Liver (tissue), 8 donors: ENCODE measurements at regions not wholly inside any gene's neighbourhood (a gene's known extent, or its start where the extent isn't known, plus 50 kb on each side); places are given as distances from the start of the nearest gene placed in this dataset.

ENCODE experiments used
- DNase-seq: peaks from one replicate; pipeline ENCODE4 v3.0.0-alpha.2; 2017; ENCODE audit warnings: low spot score
- H3K27ac ChIP-seq, 2 donors: one replicate each; pipeline ENCODE4 v1.7.0; 2013; ENCODE audit warnings: inconsistent platforms in 2 of 2, low read length in 2 of 2, control low read depth in 1 of 2, low read depth in 1 of 2, mild to moderate bottlenecking in 1 of 2
- H3K27me3 ChIP-seq, 4 donors: one replicate each; pipeline versions ENCODE4 v1.6.1 to v1.7.0; 2013; ENCODE audit warnings: low read length in 3 of 4, inconsistent platforms in 1 of 4, mild to moderate bottlenecking in 1 of 4, moderate library complexity in 1 of 4; ENCODE audit not compliant: control insufficient read depth in 4 of 4, insufficient read depth in 4 of 4
- H3K36me3 ChIP-seq, 4 donors: one replicate each; pipeline versions ENCODE4 v1.6.1 to v1.7.0; 2013; ENCODE audit warnings: low read length in 3 of 4, mild to moderate bottlenecking in 3 of 4, low read depth in 1 of 4, moderate library complexity in 1 of 4; ENCODE audit not compliant: control insufficient read depth in 4 of 4, insufficient read depth in 3 of 4
- H3K4me1 ChIP-seq, 4 donors: one replicate each; pipeline versions ENCODE4 v1.6.1 to v1.7.0; 2013; ENCODE audit warnings: low read length in 3 of 4, mild to moderate bottlenecking in 3 of 4, moderate library complexity in 1 of 4; ENCODE audit not compliant: control insufficient read depth in 4 of 4, insufficient read depth in 4 of 4
- H3K4me3 ChIP-seq, 3 donors: one replicate each; pipeline versions ENCODE4 v1.6.1 to v1.7.0; 2013; ENCODE audit warnings: low read length in 3 of 3, control low read depth in 1 of 3, low read depth in 1 of 3, mild to moderate bottlenecking in 1 of 3
- H3K9ac ChIP-seq, 2 donors: one replicate each; pipeline ENCODE4 v1.7.0; 2013; ENCODE audit warnings: low read length in 2 of 2, mild to moderate bottlenecking in 2 of 2, moderate library complexity in 2 of 2, control low read depth in 1 of 2, low read depth in 1 of 2
- H3K9me3 ChIP-seq, 4 donors: one replicate each; pipeline versions ENCODE4 v1.6.1 to v1.7.0; 2013; ENCODE audit warnings: low read length in 3 of 4; ENCODE audit not compliant: control insufficient read depth in 4 of 4
- ATF3 ChIP-seq: IDR thresholded peaks from 2 replicates; pipeline ENCODE4 v1.6.1; 2016; ENCODE audit warnings: antibody characterized with exemption
- EGR1 ChIP-seq, 2 donors: IDR thresholded peaks; 2 replicates each; pipeline ENCODE4 v1.6.1; 2016 to 2018; ENCODE audit warnings: antibody characterized with exemption in 2 of 2, low read depth in 2 of 2
- FOXA1 ChIP-seq: IDR thresholded peaks from 2 replicates; pipeline ENCODE4 v1.6.1; 2016; ENCODE audit warnings: antibody characterized with exemption
- FOXA2 ChIP-seq: IDR thresholded peaks from 2 replicates; pipeline ENCODE4 v1.6.1; 2016; ENCODE audit warnings: antibody characterized with exemption
- GABPA ChIP-seq, 2 donors: IDR thresholded peaks in 1 of 2; conservative IDR thresholded peaks in 1 of 2; 2 replicates each; pipeline ENCODE4 v1.6.1; 2016; ENCODE audit warnings: antibody characterized with exemption in 2 of 2, mild to moderate bottlenecking in 1 of 2, moderate library complexity in 1 of 2
- HNF4A ChIP-seq, 2 donors: conservative IDR thresholded peaks; 2 replicates each; pipeline ENCODE4 v1.6.1; 2016; ENCODE audit warnings: antibody characterized with exemption in 2 of 2, mild to moderate bottlenecking in 2 of 2
- HNF4G ChIP-seq: IDR thresholded peaks from 2 replicates; pipeline ENCODE4 v1.6.1; 2016; ENCODE audit warnings: antibody characterized with exemption
- JUND ChIP-seq, 2 donors: IDR thresholded peaks; 2 replicates each; pipeline ENCODE4 v1.6.1; 2016; ENCODE audit warnings: antibody characterized with exemption in 2 of 2
- NR2F2 ChIP-seq: IDR thresholded peaks from 2 replicates; pipeline ENCODE4 v1.6.1; 2016; ENCODE audit warnings: antibody characterized with exemption
- RAD21 ChIP-seq, 2 donors: IDR thresholded peaks; 2 replicates each; pipeline ENCODE4 v1.6.1; 2016; ENCODE audit warnings: antibody characterized with exemption in 2 of 2, mild to moderate bottlenecking in 2 of 2
- RXRA ChIP-seq, 2 donors: IDR thresholded peaks; 2 replicates each; pipeline ENCODE4 v1.6.1; 2017 to 2018; ENCODE audit warnings: antibody characterized with exemption in 2 of 2, mild to moderate bottlenecking in 1 of 2
- SP1 ChIP-seq: IDR thresholded peaks from 2 replicates; pipeline ENCODE4 v1.6.1; 2018; ENCODE audit warnings: antibody characterized with exemption, mild to moderate bottlenecking
- TAF1 ChIP-seq: conservative IDR thresholded peaks from 2 replicates; pipeline ENCODE4 v1.6.1; 2016; ENCODE audit warnings: antibody characterized with exemption, mild to moderate bottlenecking
- YY1 ChIP-seq: IDR thresholded peaks from 2 replicates; pipeline ENCODE4 v1.6.1; 2016; ENCODE audit warnings: antibody characterized with exemption, mild to moderate bottlenecking
- WGBS: extraction: QIAGEN DNeasy Blood & Tissue Kit; methylation state at CpG from one replicate; pipeline ENCODE4 v1.1.7; 2013; 5-methylcytosine and 5-hydroxymethylcytosine counted together
- TF ChIP-seq, protein P1 (sequence below): fragments of 150-350 bp; IDR thresholded peaks from 2 replicates; pipeline ENCODE4 v1.5.1; 2017; ENCODE audit warnings: improper control_type of control experiment, low read depth, low read length; ENCODE audit not compliant: missing input control
- TF ChIP-seq, protein P2 (sequence below): IDR thresholded peaks from 2 replicates; pipeline ENCODE4 v1.6.1; 2016; ENCODE audit warnings: antibody characterized with exemption
- TF ChIP-seq, protein P3 (sequence below): IDR thresholded peaks from 2 replicates; pipeline ENCODE4 v1.6.1; 2016; ENCODE audit warnings: antibody characterized with exemption
- TF ChIP-seq, protein P4 (sequence below): IDR thresholded peaks from 2 replicates; pipeline ENCODE4 v1.6.1; 2016; ENCODE audit warnings: antibody characterized with exemption, mild to moderate bottlenecking
- donor health status: healthy.
- donor health status: healthy.
- donor health status: healthy.
- donor health status: healthy.
- donor health status: healthy.

DNA sequence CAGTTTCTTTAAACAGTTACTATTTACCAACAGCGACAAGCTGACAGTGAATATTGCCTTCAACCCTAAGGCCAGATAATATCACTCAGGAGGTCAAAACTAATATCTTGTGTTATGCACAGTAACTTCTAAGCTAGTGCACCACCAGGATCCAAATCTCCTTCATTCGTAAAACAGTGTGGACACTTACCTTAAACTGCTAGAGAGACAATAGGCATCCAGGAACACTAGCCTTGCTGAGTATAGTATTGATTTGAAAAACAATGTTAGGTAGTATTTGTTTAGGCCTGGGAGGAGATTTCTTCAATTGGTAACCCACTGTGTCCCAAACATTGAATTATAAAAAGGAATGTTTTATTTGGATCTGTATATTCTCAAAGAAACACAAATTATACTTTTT lies 707.9 kb upstream of the UBE2E2 start:
- no peak for DNase-seq
- TF ChIP-seq, protein P1, sequence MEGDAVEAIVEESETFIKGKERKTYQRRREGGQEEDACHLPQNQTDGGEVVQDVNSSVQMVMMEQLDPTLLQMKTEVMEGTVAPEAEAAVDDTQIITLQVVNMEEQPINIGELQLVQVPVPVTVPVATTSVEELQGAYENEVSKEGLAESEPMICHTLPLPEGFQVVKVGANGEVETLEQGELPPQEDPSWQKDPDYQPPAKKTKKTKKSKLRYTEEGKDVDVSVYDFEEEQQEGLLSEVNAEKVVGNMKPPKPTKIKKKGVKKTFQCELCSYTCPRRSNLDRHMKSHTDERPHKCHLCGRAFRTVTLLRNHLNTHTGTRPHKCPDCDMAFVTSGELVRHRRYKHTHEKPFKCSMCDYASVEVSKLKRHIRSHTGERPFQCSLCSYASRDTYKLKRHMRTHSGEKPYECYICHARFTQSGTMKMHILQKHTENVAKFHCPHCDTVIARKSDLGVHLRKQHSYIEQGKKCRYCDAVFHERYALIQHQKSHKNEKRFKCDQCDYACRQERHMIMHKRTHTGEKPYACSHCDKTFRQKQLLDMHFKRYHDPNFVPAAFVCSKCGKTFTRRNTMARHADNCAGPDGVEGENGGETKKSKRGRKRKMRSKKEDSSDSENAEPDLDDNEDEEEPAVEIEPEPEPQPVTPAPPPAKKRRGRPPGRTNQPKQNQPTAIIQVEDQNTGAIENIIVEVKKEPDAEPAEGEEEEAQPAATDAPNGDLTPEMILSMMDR, result no peak
- no peak for TF ChIP-seq SP1
- TF ChIP-seq TAF1, result no peak
- no peak for TF ChIP-seq GABPA (IDR thresholded peaks at IDR 0.05 in 1 of 2, conservative IDR thresholded peaks at IDR 0.05 in 1 of 2)
- no peak for TF ChIP-seq YY1
- no peak for TF ChIP-seq HNF4A (conservative IDR thresholded peaks at IDR 0.05)
- no peak for TF ChIP-seq JUND (IDR thresholded peaks at IDR 0.05)
- TF ChIP-seq, protein P2, sequence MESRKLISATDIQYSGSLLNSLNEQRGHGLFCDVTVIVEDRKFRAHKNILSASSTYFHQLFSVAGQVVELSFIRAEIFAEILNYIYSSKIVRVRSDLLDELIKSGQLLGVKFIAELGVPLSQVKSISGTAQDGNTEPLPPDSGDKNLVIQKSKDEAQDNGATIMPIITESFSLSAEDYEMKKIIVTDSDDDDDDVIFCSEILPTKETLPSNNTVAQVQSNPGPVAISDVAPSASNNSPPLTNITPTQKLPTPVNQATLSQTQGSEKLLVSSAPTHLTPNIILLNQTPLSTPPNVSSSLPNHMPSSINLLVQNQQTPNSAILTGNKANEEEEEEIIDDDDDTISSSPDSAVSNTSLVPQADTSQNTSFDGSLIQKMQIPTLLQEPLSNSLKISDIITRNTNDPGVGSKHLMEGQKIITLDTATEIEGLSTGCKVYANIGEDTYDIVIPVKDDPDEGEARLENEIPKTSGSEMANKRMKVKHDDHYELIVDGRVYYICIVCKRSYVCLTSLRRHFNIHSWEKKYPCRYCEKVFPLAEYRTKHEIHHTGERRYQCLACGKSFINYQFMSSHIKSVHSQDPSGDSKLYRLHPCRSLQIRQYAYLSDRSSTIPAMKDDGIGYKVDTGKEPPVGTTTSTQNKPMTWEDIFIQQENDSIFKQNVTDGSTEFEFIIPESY, result no peak
- TF ChIP-seq, protein P3, sequence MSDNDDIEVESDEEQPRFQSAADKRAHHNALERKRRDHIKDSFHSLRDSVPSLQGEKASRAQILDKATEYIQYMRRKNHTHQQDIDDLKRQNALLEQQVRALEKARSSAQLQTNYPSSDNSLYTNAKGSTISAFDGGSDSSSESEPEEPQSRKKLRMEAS, result no peak
- no peak for TF ChIP-seq HNF4G
- no peak for TF ChIP-seq FOXA1
- TF ChIP-seq, protein P4, sequence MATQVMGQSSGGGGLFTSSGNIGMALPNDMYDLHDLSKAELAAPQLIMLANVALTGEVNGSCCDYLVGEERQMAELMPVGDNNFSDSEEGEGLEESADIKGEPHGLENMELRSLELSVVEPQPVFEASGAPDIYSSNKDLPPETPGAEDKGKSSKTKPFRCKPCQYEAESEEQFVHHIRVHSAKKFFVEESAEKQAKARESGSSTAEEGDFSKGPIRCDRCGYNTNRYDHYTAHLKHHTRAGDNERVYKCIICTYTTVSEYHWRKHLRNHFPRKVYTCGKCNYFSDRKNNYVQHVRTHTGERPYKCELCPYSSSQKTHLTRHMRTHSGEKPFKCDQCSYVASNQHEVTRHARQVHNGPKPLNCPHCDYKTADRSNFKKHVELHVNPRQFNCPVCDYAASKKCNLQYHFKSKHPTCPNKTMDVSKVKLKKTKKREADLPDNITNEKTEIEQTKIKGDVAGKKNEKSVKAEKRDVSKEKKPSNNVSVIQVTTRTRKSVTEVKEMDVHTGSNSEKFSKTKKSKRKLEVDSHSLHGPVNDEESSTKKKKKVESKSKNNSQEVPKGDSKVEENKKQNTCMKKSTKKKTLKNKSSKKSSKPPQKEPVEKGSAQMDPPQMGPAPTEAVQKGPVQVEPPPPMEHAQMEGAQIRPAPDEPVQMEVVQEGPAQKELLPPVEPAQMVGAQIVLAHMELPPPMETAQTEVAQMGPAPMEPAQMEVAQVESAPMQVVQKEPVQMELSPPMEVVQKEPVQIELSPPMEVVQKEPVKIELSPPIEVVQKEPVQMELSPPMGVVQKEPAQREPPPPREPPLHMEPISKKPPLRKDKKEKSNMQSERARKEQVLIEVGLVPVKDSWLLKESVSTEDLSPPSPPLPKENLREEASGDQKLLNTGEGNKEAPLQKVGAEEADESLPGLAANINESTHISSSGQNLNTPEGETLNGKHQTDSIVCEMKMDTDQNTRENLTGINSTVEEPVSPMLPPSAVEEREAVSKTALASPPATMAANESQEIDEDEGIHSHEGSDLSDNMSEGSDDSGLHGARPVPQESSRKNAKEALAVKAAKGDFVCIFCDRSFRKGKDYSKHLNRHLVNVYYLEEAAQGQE, result no peak
- TF ChIP-seq RXRA (IDR thresholded peaks at IDR 0.05), result no peak
- TF ChIP-seq EGR1 (IDR thresholded peaks at IDR 0.05; ENCODE audit: low read depth in 2 of 2), result no peak
- TF ChIP-seq NR2F2, result no peak
- no peak for TF ChIP-seq ATF3
- no peak for TF ChIP-seq FOXA2
- TF ChIP-seq RAD21 (IDR thresholded peaks at IDR 0.05), result no peak
- no peak overlapping the region for H3K4me3 ChIP-seq
- WGBS, result 28% methylated on average over 2 of the region's 2 CpGs
- no peaks in the 10 kb centered on the region for H3K4me1 ChIP-seq
- H3K9ac ChIP-seq, result no peak overlapping the region
- no peaks in the 10 kb centered on the region for H3K9me3 ChIP-seq
- peaks cover 0 to 3% (median 0%) of the 10 kb centered on the region in 4 donors for H3K27me3 ChIP-seq
- no peak overlapping the region for H3K27ac ChIP-seq
- H3K36me3 ChIP-seq, result no peaks in the 10 kb centered on the region
